ENCODE measurements at regions not wholly inside any gene's neighbourhood (a gene's known extent, or its start where the extent isn't known, plus 50 kb on each side); places are given as distances from the start of the nearest gene placed in this dataset.
"Not testable (repeated sequence)": the region's sequence is repeated elsewhere in the genome, so short reads cannot be mapped to it uniquely, and the experiment has no call there.

DNA sequence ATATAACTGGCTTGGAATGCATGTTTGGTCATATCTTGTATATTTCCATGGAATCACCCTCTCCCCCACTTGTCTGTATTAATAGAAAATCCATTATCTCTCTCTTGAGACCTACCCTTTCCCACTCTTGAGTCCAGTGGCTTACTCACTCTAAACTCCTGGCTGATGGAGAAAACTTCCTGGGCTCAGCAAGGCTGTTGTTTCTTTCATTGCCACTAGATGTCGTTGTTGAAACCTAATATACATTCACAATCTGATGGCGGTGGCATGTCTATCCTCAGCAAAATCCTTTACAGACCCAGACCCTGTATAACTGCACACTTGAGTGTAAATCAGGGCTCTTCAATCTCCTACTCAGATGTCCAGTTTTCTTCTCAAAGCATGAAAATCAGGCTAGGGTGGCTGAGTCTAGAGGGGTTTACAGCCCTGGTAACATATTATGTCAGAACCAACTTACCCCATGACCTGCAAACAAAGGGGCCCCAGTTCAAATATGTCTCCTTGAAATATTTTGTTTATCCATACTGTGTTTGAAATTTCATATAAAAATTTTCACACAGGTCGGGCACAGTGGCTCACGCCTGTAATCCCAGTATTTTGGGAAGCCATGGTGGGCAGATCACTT is 70.0 kb upstream of the FAM241A start:
- peaks cover 24% of the 10 kb centered on the region for H3K27me3 Mint-ChIP-seq
- POLR2A ChIA-PET, result no interaction called here
- H3K27ac Mint-ChIP-seq, result no peak overlapping the region

DNA sequence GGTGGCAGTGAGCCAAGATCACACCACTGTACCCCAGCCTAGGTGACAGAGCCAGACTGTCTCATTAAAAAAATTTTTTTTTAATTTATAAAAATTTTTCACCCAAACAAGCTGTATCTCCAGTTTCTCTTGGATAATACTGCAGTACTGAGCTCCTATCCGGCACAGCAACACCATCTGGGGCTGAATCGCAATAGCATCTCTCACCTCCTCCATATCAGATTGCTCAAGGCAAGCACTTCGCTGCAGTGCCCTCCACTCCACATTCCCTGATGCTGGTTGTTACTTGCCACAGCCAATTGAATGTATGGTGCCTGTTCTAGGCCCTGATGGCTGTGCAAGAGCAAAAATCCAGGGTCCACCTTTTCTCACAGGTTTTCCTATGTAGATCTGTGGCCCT is 69.3 kb upstream of the FAM241A start:
- Mint-ChIP-seq H3K9me3 (no peaks in the 10 kb centered on the region), H3K27ac (no peak overlapping the region), H3K27me3 (peaks cover 21% of the 10 kb centered on the region), H3K4me3 (no peak overlapping the region), H3K36me3 (ENCODE audit: low read depth) (no peaks in the 10 kb centered on the region), H3K4me1 (no peaks in the 10 kb centered on the region)
- DNase-seq, result no peak
- ChIA-PET POLR2A (no interaction called here), CTCF (no interaction called here)

More for the DNA sequence above, 70.0 kb upstream of the FAM241A start:
- DNase-seq, result peak; percentile 33
- Mint-ChIP-seq H3K4me3 (no peak overlapping the region), H3K9me3 (no peaks in the 10 kb centered on the region), H3K36me3 (ENCODE audit: low read depth) (no peaks in the 10 kb centered on the region), H3K4me1 (no peaks in the 10 kb centered on the region)
- CTCF ChIA-PET, result no interaction called here

DNA sequence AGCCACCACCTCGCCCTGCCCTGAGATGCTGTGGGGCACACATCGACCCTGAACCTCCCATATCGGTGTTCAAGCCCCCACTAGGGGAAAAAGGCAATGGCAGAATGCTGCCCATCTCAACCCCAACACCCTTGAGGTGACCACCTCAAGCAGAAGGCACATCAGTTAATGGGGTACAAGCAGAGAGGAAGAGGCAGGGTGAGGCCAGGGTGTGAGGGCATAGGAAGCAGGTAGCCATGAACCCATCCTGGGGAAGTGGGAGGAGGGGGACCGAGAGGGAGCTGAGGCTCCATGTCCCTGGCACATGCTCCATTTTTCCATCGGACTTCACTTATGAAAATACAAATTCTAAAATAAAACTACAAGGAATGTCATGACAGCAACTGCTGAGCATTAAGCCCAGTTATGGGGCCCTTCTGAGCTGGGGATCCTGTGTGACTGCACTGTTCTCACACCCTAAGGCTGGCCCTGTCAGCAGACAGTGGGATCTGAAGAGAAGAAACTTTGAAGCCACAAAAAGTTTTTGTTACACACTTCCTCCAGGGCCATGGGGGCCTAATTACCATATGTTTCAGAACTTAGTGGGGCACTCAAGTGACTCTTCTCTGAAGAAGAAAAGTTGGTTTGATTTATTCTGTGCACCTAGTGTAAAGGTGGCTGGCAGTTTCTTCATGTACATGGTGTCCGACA is 68.2 kb upstream of the FAM241A start:
- ChIA-PET POLR2A (no interaction called here), CTCF (interaction anchor here (1.1 kb wide), 1 partner anchor 21 kb away, joined by 3 read pairs; no protein-coding TSS in a partner anchor)
- Mint-ChIP-seq H3K36me3 (ENCODE audit: low read depth) (no peaks in the 10 kb centered on the region), H3K9me3 (no peaks in the 10 kb centered on the region), H3K4me1 (no peaks in the 10 kb centered on the region), H3K27ac (no peak overlapping the region), H3K27me3 (peaks cover 21% of the 10 kb centered on the region), H3K4me3 (no peak overlapping the region)
- DNase-seq, result no peak

DNA sequence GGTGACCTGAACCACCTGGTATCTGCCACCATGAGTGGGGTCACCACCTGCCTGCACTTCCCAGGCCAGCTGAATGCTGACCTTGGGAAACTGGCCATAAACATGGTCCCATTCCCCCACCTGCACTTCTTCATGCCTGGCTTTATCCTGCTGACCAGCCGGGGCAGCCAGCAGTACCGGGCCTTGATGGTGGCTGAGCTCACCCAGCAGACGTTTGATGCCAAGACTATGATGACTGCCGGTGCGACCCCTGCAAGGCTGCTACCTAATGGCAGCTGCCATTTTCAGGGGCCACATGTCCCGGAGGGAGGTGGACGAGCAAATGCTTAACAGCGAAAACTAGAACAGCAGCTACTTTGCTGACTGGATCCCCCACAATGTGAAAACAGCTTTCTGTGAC is 67.5 kb upstream of the FAM241A start:
- Mint-ChIP-seq H3K4me3 (no peak overlapping the region), H3K4me1 (no peaks in the 10 kb centered on the region), H3K27me3 (peaks cover 16% of the 10 kb centered on the region), H3K36me3 (ENCODE audit: low read depth) (no peaks in the 10 kb centered on the region), H3K27ac (no peak overlapping the region), H3K9me3 (no peaks in the 10 kb centered on the region)
- no peak for DNase-seq
- ChIA-PET CTCF (no interaction called here), POLR2A (no interaction called here)

DNA sequence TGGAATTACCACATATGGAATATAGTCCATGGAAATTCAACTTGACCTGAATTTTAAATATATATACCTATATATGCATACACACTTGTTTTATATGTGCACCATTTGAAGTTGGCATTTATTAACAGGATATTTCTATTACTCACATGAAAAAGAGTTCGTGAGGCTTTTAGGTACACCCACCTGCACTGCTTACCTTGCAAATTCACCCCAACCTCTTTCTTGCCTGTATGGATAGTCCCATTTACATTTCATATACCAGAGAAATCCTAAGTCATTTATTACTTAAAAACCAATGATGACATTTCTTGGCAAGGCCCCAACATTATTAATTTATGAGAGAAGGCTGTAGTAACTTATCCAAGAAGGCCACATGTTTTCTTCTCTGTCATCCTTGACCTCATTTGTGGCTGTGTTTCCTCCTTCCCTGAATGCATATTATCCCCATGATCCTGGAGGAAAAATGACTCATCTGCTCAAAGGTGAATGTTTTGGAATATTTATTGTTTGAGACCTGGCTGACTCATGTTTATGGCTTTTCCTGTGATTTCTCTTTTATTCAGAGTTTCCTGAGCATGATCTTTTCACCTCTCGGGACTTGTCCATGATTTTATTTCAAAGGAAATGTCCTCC is 62.2 kb upstream of the FAM241A start:
- H3K4me3 Mint-ChIP-seq, result no peak overlapping the region
- POLR2A ChIA-PET, result no interaction called here
- DNase-seq, result no peak
- no peak overlapping the region for H3K27ac Mint-ChIP-seq
- no peaks in the 10 kb centered on the region for H3K9me3 Mint-ChIP-seq
- H3K36me3 Mint-ChIP-seq (ENCODE audit: low read depth), result no peaks in the 10 kb centered on the region
- CTCF ChIA-PET, result interaction anchor here (1.0 kb wide), 1 partner anchor 185 kb away, joined by 3 read pairs; no protein-coding TSS in a partner anchor
- peaks cover 4% of the 10 kb centered on the region for H3K4me1 Mint-ChIP-seq
- H3K27me3 Mint-ChIP-seq, result peaks cover 12% of the 10 kb centered on the region

DNA sequence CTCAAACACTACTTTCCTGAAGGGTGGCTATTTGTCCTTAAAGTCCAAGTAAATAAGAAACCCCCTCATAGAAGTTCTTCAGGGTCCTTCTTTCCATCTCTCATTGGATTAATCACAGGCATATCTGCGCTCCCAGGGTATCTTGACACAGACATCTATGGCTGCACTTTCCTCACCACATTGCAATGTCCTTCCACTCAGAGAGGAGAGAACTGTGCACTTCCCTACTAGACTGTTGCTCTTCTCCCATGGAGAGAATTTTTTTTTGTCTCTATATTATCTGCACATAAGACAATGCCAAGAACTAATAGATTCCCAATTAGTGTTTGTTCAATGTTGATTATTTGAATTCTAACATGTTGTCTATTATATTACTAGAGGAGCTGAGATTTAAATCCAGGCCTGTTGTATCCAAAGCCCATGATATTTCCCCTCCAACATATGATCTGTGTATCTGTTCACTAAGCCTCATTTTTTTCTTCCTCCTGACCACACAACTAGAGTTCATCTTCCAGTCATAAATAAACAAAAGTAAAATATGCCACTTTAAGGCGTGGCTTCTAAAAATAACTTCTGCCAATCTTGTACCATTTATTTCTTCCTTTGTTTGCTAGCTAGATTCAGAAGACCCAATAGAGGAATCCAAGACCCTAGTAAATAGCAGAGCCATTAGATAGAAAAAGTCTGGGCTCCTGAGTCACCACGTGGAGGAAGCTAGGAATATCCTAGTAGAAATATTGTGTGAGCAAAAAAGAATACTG is 61.5 kb upstream of the FAM241A start:
- peaks cover 15% of the 10 kb centered on the region for H3K27me3 Mint-ChIP-seq
- H3K27ac Mint-ChIP-seq, result no peak overlapping the region
- ChIA-PET CTCF (interaction anchor here (0.6 to 1.0 kb wide), 3 partner anchors 184 to 526 kb away, joined by 3 read pairs; no protein-coding TSS in a partner anchor), POLR2A (no interaction called here)
- no peaks in the 10 kb centered on the region for H3K9me3 Mint-ChIP-seq
- no peak for DNase-seq
- no peak overlapping the region for H3K4me3 Mint-ChIP-seq
- H3K4me1 Mint-ChIP-seq, result peaks cover 4% of the 10 kb centered on the region
- no peaks in the 10 kb centered on the region for H3K36me3 Mint-ChIP-seq (ENCODE audit: low read depth)

DNA sequence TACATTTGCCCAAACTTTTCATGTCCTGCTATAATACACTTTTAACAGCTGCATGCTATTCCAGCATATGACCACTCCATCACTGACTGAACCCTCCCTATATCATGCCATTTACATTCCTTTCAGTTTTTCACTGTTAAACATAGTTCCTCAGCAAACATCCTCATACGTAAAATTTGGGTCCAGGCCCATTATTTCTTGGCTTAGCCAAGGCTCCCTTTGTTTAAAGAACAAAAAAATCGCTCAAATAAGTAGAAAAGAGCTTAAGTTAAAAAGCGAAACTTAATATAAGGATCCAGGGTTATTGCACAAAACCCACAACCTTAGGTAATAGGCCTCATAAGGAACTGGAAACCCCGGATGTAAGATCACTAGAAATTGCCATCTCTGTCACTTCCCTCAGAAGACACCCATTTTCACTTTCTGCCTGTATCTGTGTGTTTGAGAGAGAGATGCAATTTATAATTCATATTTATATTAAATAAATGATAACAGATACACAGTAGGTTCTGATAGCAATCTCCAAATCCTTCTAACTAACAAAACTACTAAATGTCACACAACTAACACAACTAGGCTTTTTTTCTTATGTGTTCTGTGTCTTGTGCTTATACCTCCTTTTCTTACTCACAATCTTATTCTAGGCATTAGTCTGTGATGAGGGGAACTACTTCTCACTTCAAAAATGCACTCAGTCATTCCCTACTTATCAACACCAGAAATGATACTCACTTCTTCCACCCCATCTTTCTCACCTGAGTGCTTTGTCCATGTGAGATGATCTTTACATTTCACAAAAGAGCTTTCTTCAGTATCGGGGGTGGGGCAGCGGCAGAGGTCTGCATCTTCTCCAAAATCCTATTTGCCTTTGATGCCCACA is 59.9 kb upstream of the FAM241A start:
- Mint-ChIP-seq H3K27me3 (peaks cover 6% of the 10 kb centered on the region), H3K36me3 (ENCODE audit: low read depth) (no peaks in the 10 kb centered on the region), H3K27ac (no peak overlapping the region), H3K4me1 (peaks cover 4% of the 10 kb centered on the region), H3K9me3 (no peaks in the 10 kb centered on the region), H3K4me3 (no peak overlapping the region)
- DNase-seq, result no peak
- CTCF ChIA-PET, result no interaction called here
- POLR2A ChIA-PET, result no interaction called here

DNA sequence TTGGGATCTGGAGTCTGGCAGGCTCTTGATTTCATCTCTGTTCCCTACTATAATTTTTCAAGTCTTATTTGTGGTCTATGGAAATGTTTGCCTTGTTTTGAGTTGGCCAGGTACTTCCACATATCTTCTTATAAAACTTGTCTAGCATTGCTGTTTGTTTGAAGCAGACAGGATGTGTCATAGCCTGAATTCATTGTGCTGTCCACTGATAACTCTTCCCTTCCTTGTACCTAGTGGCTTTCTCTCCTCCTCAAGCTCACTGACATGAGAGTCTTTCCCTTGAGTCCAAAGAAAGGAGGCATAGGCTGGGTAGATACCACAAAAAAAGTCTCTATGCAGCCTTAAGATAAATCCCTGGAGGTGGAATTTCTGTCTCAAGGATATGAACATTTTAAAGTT is 59.2 kb upstream of the FAM241A start:
- POLR2A ChIA-PET, result no interaction called here
- Mint-ChIP-seq H3K4me3 (no peak overlapping the region), H3K27ac (no peak overlapping the region)

DNA sequence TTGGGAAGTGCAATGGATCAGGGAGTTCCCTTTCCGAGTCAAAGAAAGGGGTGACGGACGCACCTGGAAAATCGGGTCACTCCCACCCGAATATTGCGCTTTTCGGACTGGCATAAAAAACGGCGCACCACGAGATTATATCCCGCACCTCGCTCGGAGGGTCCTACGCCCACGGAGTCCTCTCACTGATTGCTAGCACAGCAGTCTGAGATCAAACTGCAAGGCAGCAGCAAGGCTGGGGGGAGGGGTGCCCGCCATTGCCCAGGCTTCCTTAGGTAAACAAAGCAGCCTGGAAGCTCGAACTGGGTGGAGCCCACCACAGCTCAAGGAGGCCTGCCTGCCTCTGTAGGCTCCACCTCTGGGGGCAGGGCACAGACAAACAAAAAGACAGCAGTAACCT is 58.6 kb upstream of the FAM241A start:
- H3K9me3 Mint-ChIP-seq; H3K27ac Mint-ChIP-seq; H3K36me3 Mint-ChIP-seq (ENCODE audit: low read depth); POLR2A ChIA-PET; H3K4me1 Mint-ChIP-seq; H3K27me3 Mint-ChIP-seq; DNase-seq; CTCF ChIA-PET; H3K4me3 Mint-ChIP-seq: not testable (repeated sequence)

More for the DNA sequence above, 59.2 kb upstream of the FAM241A start:
- H3K4me1 Mint-ChIP-seq, result peaks cover 4% of the 10 kb centered on the region
- CTCF ChIA-PET, result no interaction called here
- DNase-seq, result no peak
- H3K9me3 Mint-ChIP-seq, result no peaks in the 10 kb centered on the region
- H3K36me3 Mint-ChIP-seq (ENCODE audit: low read depth), result no peaks in the 10 kb centered on the region
- peaks cover 6% of the 10 kb centered on the region for H3K27me3 Mint-ChIP-seq

DNA sequence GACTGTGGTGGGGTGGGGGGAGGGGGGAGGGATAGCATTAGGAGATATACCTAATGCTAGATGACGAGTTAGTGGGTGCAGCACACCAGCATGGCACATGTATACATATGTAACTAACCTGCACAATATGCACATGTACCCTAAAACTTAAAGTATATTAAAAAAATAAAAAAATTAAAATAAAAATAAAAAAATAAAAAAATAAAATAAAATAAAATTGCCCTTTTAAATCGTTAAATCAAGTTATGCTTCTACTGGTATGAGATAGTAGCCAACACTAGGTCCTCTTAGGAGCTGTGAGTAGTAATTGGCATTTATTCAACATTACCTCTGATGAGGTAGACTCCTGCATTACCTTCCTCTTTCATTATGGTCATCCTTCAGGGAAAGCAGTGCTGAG is 52.9 kb upstream of the FAM241A start:
- H3K27ac Mint-ChIP-seq; CTCF ChIA-PET; H3K36me3 Mint-ChIP-seq (ENCODE audit: low read depth); POLR2A ChIA-PET; H3K4me3 Mint-ChIP-seq; H3K9me3 Mint-ChIP-seq; DNase-seq; H3K4me1 Mint-ChIP-seq: not testable (repeated sequence)
- peaks cover 23% of the 10 kb centered on the region for H3K27me3 Mint-ChIP-seq

DNA sequence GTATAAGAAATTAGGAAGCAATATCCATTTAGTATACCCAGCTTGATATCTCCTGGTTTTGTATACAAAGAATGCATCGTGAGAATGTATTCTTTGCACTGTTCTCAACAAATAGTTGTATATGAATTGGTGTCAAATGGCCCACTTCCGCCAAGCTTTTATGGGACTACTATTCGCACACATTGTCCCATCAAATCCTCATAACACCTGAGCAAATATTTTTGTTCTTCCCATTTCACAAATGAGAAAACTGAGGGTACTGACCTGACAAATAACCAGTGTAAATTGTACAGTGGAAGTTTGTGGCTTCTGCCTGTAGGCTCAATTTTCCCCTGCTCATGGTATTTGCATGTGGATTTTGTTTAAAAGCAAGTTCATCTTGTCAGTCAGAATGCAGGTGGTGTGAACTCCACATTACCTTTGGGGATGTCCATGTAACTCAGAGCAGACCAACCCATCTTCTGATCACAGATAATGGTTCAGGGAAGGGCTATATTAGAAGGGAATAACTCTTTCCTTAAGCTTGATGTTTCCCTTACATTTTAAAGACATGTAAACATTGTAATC is 51.5 kb upstream of the FAM241A start:
- Mint-ChIP-seq H3K4me1 (no peaks in the 10 kb centered on the region), H3K4me3 (no peak overlapping the region), H3K36me3 (ENCODE audit: low read depth) (no peaks in the 10 kb centered on the region), H3K27ac (no peak overlapping the region), H3K9me3 (no peaks in the 10 kb centered on the region), H3K27me3 (peaks cover 17% of the 10 kb centered on the region)
- ChIA-PET POLR2A (no interaction called here), CTCF (interaction anchor here (0.8 kb wide), 1 partner anchor 164 kb away, joined by 3 read pairs; no protein-coding TSS in a partner anchor)
- no peak for DNase-seq

DNA sequence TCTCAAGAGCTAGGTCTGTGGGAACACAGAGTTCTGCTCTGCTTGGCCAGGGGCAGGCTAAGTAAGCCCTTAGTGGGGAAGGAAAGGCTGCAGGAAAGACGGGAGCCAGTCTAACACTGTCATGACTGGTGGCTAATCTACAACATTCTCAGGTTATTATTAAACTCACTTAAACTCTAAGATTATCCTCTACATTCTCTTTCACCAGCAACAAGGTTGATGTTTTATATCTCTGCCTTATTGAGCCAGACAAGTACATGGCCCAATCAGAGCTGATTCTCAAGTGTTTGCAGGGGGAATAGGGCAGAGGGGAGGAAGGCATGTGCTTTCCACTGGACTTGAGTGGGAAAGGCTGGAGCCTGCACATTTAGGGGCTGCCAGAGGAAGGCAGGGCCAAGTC is 50.9 kb upstream of the FAM241A start:
- Mint-ChIP-seq H3K27me3 (peaks cover 17% of the 10 kb centered on the region), H3K36me3 (ENCODE audit: low read depth) (no peaks in the 10 kb centered on the region), H3K9me3 (no peaks in the 10 kb centered on the region), H3K27ac (no peak overlapping the region), H3K4me3 (no peak overlapping the region), H3K4me1 (no peaks in the 10 kb centered on the region)
- ChIA-PET CTCF (interaction anchor here (0.8 kb wide), 1 partner anchor 163 kb away, joined by 3 read pairs; no protein-coding TSS in a partner anchor), POLR2A (no interaction called here)
- no peak for DNase-seq
